ENCODE measurements at regions not wholly inside any gene's neighbourhood (a gene's known extent, or its start where the extent isn't known, plus 50 kb on each side); places are given as distances from the start of the nearest gene placed in this dataset.

DNA sequence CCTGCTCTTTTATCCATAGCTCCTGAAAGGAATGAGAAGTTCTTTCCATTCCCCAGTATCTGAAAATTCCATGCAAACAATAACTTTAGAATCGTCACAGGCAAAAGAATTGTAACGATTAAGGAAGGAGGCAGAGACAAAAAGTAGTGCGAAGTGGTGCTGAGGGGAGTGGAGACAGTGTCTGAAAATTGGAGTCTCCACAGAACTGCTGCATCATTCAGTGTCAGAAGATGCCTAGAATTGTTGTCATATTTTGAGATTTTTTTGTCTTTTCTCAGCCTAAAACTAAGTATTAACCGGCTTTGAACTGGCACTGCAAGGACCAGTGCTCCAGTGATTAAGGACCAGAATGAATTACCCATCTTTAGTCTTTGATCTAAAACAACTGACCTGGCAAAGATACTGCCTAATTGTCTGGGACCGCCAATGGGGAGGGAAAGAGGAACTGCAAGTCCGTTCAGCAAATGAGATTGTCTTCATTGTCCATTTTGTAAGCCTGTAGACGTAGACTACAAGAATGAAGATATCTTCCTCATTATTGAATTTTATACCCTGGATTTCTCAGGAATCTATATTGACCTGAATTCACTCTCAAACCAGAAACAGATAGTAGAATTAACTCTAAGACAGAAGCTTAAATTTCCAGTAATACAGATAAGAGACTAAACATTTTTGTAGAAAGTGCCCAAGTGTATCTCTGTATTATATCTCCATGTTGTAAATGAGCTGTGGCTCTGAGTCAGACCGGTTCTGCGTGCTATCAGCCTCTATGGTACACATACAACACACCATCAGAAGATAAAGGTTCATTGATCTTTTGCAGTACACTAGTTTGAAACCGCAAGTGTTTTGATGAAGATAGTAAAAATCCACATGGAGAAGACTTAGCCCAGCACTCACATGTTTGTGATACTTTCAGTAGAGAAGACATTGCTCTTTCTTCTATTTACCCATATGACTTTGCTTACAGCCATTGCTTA is 293.2 kb downstream of the EFNB2 start:
- intact Hi-C loops (cut with micrococcal nuclease) = no loop called here

DNA sequence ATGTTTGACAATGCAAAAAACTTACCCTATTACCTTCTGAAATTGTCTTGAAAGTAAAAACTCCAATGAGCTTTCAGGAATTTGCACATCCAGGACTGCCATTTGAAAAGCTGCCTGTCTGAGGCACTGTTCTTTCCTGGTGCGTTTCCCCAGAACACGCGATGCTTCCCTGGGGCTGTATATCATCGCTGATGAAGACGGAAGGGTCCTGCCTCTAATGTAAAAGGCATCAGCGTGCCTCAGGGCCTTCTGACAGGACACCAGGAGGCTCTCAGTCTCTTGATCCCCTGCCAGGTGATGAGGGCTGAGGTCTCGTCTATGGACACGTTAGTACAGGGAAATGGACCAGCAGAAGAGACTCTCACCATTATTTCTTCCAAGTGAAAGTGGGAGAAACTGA is 296.8 kb downstream of the EFNB2 start:
- intact Hi-C loops (cut with micrococcal nuclease) = no loop called here

DNA sequence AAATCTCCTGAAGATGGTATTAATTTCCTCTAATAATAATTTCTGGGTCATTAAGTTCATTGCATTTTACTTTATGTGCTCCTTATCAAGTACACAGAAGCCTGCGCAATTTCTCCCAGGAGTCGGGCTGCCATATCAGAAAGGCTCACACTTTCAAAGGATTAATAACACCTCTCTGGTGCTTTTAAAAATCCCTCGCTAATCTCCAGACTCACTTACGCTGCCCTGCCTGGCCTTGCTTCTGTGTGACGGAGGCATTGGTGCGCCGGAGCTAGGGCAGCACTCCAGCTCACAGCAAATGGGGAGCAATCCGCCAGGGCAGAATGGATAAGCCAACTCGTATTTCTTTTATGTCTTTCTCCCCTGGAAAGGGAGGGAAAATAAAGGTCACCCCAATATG is 300.8 kb downstream of the EFNB2 start:
- intact Hi-C loops (cut with micrococcal nuclease) = no loop called here

DNA sequence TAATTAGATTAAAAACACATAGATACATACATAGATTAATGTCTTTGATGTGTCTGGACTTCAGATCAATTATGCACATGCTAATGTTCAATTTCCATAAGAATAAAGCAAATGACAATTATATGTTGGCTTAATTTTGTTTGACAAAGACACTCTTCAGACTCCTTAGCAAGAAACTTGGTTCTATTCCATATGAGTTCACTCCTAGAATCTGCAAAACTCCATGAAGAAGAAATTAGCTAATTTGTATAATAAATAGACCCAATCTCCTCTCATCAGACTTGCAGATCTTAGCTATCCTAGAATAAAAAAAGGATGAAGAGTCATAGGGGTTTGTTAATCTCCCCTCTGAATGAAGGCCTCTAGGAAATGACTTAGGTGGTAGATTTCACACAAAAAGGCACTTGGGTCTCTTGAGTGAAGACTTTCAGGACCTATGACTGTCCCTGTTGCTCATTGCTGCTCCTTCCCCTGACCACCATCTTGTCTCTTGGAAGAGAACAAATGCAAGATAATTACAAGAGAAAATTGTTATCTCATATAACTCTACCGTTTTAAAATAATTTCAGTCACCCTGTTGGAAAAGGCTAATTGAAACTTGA is 302.2 kb downstream of the EFNB2 start:
- intact Hi-C loops (cut with micrococcal nuclease) = no loop called here

DNA sequence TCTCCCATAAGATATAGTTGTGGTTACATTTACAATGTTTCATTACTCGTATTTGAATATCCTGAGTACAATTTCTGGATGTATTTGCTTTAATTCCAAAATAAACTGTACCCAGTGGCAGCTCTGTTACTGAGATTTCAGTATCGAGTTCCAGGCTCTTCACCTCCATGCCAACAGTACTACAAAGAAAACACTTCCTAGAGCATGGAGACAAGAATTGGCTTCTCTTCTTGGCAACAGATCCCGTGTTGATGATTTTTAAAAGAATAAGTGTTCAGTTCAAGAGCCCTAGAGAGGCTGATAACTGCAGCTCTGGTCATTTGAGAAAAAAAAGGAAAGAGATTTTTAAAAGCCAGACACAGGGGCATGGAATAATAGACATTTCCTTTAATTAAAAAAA is 302.8 kb downstream of the EFNB2 start:
- intact Hi-C loops (cut with micrococcal nuclease) = no loop called here

DNA sequence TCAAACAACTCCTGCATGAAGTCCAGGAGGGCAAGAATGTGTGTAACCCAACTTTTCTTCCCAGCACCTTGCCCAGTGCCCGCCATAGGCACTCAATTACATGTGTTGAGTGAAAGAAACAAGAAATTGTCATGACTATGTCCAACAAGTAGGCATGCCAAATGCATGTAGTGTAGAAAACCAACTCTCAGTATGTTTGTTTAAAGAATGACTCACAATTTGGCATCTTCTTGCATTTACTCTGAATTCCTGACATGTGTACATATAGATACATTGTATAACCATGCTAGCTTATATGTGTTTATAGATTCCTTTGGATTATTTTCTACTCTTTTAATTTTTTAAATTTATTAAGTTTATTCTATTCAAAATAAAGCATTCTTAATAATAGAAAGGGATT is 305.0 kb downstream of the EFNB2 start:
- intact Hi-C loops (cut with micrococcal nuclease) = no loop called here

DNA sequence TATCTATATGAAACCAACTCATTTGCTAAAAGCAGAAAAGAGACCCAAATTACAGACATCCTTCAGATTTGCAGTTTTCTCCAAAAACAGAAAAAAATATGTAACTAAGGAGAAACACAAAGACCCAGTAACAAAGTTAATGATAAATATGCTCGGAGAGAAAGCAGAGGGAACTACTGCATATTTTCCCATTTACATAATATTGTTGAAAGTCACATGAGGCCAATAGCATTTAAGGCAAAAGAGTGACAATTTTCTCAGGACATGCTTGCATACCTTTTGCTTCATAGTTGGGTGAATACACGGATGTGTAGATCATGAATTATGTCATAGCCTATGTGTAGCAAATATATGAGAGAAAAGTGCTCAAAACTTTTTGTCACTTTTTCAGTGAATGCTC is 310.3 kb downstream of the EFNB2 start:
- intact Hi-C loops (cut with micrococcal nuclease) = no loop called here

DNA sequence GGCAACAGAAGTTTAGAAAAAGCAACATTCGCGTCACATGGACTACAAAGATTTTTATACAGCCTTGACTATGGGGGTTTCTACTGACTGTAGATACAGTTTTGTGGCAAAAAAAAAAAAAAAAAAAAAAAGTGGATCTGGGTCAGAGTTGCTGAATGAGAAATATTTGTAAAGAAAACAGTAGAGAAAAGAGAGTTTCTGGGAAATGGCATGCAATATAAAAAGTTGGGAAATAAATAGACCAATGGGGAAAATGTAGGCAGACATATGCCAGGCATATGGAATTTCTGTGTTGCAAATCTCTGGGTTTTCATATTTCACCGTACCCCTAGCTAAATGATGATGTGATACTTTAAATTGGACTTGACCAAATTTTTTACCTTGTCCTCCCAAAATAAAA is 315.3 kb downstream of the EFNB2 start:
- intact Hi-C loops (cut with micrococcal nuclease) = no loop called here

DNA sequence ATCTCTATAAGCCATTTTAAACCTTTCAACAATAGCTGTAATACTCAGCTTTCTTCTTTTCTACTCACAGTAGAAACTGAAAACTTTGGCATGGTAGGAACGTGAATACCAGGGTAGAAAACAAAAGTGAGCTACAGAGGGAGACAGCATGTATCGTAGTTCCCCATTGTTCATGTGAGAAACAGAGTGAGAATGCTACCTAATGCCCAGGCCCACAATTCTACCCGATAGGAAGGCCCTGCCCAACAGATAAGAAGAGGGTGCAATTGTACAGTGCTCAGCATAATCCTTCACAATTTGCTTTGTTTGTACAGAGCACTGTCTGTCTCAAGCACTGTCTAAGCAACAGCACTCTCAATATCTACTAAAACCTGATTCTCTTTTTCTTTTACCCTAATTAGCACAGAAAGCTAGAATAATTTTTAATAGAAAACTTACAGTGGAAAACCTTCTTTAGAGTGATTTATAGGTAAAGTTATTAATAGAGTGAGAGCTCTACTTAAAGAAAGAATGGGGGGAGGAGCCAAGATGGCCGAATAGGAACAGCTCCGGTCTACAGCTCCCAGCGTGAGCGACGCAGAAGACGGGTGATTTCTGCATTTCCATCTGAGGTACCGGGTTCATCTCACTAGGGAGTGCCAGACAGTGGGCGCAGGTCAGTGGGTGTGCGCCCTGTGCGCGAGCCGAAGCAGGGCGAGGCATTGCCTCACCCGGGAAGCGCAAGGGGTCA is 322.3 kb downstream of the EFNB2 start:
- intact Hi-C loops (cut with micrococcal nuclease) = no loop called here

DNA sequence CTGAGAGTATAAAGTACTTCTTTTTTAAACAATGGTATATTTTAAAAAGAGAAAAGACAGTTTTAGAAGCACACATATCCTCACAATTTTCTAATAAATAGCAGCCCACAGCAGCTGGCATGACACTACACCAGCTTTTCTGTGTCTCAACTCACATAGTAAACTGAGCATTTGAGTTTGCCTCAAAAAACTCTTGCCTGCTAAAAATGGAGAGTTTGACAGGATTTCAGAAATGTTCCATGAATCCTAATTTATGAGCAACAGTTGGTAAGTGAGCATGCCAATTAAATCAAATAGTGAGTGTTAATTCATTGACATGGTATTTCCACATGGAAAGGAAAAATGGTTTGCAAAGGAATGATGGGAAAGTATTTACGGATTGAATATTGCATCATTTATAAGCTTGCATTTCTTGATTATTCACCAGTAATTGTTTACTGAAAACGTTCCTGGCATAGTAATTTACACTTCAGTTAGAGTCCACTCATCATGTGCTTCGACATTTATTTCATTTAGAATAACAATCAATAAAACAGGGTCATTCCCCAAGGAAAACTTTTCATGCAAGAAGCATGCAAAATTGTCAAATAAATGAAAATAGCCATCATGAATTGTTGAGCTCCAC is 323.0 kb downstream of the EFNB2 start:
- intact Hi-C loops (cut with micrococcal nuclease) = no loop called here

DNA sequence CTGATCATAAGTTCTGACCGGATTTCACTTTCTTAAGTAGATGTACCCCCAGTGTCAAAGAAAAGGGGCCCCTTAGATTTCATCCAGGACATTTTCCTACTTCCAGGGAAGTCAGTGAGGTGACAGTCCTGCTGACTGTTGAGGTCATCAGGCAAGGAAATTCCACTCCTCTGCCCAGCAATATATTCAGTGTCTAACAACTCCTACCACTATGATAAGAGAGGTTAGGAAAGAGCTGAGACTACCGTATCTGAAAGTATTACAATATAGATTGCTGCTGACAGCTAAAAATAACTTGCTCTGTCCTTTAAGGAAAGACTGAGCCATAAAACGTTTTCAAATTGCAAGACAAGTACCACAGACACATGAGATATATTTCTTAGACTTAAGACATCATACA is 325.1 kb downstream of the EFNB2 start:
- intact Hi-C loops (cut with micrococcal nuclease) = no loop called here

DNA sequence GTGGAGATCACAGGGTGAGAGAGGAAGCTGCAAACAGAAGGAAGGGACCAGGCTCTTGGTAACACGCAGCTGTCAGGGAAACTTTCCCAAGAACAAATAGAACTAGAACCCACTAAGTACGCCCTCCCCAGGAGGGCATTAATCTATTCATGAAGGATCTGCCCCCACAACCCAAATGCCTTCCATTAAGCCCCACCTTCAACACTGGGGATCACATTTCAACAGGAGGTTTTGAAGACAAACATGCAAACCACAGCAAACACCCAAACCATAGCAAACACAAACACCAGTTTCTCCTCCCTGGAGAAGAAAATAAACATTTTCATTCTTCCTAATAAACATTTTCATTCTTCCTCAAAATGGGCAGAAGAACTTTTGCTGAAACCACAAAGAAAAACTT is 329.6 kb downstream of the EFNB2 start:
- intact Hi-C loops (cut with micrococcal nuclease) = no loop called here

DNA sequence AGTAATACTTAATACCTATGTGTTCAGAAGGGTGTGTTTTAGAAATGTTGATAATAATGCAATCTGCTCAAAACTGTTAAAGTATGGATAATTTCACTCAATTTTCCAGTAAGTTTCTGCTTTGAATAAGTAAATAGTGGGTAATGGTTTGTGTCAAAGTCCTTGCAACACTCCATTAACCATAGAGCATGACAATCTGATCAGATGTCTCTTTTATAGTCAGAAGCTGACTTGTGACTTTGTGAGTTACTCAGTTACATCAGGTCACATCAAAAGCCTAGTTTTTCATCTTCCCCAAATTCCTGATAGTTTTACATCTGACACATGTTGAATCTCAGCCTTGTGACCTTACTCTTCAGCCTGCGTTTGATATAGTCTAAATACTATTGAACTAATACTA is 338.0 kb downstream of the EFNB2 start:
- intact Hi-C loops (cut with micrococcal nuclease) = no loop called here

DNA sequence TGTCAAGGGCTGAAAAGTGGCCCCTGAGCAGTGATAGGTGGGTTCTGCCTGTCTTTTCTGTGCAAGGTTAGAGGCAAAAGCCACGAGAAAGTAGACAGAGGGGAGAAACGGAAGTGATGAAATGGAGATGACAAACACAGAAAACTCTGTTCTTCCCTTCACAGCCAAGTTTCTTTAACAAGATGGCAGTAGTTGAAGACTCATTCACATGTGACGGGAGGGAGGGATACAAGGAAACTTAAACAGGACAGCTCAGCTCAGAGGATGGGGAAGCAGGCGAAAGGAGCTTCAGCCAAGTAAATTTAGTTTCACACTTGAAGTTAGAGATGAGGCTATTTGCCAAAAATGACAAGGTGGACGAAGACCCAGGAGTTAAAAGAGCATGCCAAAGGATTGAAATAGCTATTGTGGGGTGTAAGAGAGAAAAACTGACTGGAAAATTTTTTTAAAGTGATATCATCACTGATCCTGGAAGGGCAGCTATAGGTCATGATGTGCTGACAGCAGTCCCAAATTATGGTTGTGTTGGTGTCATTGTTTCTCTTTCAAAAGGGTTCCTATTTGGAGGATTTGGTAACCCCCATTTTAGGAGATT is 347.9 kb downstream of the EFNB2 start:
- intact Hi-C loops (cut with micrococcal nuclease) = no loop called here

DNA sequence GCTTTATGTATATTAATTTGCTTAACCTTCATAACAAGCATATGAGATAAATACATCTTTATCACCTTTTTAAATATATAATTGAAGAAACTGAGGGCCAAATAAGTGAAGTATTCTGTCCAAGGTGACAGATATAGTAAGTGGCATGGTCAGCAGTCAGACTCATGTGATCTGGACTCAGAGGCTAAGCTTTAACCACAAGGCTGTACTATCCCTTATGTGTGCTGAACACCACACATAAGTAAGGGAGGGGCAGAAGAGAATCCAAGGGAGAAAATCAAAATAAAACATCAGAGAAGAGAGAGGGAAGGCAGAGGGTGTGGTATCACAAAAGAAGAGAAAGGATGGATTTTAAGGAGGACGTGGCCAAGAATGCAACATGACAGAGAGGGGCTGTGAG is 348.4 kb downstream of the EFNB2 start:
- intact Hi-C loops (cut with micrococcal nuclease) = no loop called here

DNA sequence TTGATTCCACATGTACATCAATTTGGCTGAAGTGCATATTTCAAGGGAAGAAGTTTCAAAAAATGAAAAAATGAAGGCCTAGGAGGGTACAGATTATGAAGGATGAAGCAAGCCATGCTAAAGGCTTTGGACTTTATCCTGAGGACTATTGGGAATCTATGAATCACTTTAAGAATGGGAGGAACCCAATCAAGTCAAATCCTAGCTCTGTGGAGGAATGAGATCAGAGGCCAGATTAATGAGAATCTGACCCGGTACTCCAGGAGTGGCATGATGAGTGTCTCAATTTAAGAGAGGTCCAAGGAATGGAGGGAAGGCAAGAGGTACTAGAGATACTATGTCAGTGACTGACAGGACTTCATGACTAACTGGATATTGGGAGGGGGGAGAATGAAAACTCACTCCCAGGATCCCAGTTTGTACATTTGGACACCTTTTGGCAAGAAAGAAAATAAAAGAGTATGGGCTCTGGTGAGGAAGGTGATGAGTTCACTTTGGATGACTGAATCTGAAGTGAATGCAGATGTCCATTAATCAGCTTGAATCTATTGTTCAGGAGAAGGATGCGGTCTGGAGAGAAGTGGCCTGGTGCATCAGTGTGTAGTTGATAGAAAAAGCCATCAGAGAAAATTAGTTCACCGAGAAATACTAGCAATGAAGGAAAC is 349.0 kb downstream of the EFNB2 start:
- intact Hi-C loops (cut with micrococcal nuclease) = no loop called here

DNA sequence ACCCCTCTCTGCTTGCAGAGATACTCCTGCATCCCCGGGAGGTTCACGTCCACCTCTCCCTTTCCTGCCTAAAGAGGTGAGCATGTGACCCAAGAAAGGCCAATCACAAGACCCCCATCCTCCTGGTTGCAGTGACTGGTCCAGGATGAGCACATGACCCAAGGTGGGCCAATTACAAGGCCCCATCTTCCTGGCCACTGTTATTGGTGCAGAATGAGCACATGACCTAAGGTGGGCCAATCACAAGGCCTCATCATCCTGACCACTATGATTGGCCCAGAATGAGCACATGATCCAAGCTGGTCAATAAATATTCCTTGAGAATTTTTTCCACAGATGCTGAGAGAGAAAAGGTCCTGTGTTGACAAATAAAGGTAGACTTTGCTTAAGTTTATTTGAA is 350.7 kb downstream of the EFNB2 start:
- intact Hi-C loops (cut with micrococcal nuclease) = no loop called here

DNA sequence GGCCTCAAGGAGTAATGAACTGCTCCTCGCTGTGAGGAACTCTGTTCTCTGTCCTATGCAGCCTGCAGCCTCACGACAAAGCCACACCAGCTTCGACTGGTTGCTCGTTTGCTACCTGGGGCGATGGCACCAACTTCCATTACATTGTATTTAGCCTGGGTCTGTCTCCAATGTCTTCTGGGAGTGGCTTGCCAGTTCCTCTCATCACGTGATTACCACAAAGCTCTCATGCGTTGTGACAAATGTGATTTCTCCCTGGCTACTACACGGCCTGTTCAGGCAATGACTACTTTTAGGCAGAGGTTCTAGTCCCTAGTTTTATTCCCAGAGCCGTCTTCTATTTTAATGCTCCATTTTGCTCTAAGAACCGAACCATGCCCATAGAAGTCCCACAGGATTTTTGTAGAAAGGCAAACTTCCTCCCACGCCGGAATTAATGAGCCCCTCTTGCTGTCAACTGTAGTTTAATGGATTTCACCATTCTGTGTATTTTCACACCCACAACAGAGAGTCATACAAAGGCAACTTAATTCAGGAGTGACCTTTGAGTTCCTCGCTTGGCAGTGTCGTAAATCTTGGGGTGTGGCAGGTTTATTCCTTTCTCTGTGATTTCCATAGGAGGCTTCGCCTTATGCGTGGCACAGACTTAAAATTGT is 351.9 kb downstream of the EFNB2 start:
- intact Hi-C loops (cut with micrococcal nuclease) = no loop called here

DNA sequence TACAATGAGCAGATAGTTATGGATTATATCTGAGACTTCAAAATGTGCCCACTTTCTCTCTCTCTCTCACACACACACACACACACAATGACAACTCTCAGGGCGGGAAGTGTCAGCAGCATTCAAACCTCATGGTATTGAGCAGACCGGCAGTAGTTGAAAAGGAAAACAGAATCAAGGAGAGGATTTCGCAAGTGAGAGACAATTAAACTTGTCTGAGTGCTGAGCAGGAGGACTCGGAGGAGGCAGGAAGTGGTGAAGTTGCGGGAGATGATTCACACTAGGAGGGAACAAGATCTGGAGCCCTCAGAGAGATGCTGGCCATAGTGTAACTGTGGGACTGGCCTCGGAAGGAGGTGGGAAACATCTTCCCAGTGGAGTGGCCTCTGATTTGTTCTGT is 353.1 kb downstream of the EFNB2 start:
- intact Hi-C loops (cut with micrococcal nuclease) = no loop called here

DNA sequence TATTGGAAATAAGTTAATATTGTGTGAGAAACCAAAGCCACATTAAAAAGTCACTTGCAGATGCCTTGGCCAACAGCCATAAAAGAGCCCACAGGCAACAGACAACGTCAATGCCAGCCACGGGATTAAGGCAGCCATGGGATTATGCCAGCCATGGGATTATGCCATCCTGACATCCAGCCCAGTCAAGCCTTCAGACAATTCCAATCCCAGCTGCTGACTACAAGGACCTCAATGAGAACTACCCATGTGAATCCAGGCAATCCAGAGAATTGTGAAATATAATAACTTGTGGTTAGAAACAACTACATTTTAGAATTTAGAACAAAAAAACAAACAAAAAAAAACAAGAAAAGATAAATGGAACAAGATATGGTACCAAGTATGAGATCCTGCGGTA is 356.6 kb downstream of the EFNB2 start:
- intact Hi-C loops (cut with micrococcal nuclease) = no loop called here

Data from T-helper 1 cell treated with Interleukin-12 subunit alpha and Interleukin-12 subunit beta and Interleukin-4 antibody, amounts not matched to agents 30 ng/mL and 1 ng/mL, for 36 hours (primary cell).